ENCODE measurements at regions not wholly inside any gene's neighbourhood (a gene's known extent, or its start where the extent isn't known, plus 50 kb on each side); places are given as distances from the start of the nearest gene placed in this dataset.

DNA sequence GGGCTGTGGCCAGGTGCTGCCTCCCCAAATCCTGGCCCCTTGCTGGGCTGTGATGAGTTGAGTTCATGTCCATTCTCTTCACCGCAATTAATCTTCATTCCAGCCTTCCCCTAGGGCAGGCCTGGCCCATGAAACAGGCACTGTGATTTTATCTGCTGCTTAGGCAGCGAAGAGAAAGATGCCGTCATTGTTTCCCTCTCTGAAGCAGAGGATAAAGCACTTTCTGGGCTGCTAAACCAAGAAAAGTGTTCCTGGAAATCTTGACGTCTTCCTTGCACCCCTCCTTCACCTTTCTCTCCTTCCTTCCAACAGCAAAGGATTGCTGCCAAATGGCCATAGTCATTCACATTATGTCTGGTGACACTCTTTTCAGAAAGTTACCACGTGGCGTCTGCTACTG, 265.9 kb downstream of the ZEB1 start:
- DNase-seq (ENCODE audit: low read depth in 2 of 2, low spot score in 1 of 2), result no peak

DNA sequence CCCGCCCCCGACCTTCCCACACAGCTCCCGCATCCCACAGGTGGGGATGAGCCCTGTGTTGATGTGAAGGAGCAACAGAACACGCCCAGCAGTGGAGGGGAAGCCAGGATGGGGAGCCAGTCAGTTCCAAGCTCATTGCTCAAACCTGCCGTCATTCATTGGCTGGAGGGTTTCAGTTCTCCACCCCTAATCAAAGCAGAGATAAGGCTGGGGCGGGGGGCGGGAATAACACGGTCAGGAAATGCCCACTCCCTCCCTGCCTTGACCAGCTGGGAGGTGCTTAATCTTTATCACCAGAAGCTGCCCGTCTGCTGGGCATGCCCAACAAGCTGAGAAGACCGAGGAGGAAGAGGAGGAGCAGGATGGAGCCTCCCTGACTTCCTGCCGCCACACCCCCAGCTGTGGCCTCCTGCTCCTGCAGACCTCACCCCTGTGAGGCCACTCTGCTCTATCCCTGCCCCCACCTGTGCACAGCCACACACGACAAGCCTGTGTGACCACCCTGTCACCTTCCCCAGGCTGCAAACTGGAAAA, 265.1 kb downstream of the ZEB1 start:
- no peak for DNase-seq (ENCODE audit: low read depth in 2 of 2, low spot score in 1 of 2)

DNA sequence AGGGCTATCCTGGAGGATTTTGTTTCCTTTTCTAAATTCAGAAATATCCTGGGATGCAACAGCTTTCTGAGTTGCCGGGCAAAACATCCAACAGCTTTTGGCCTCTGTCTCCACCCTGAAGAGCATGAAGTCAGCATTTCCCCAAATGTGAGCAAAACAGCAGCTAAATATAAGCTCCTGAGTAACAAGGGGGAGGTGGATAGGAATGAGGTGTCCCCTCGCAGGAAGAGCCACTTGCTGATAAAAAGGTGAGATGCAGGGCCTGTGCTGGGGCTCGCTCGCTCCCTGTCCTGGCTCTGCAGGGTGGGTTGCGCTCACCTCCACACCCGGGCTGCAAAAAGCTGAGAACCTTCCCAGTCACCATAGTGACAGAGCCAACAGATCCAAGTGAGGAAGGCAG, 264.3 kb downstream of the ZEB1 start:
- no peak for DNase-seq (ENCODE audit: low read depth in 2 of 2, low spot score in 1 of 2)

DNA sequence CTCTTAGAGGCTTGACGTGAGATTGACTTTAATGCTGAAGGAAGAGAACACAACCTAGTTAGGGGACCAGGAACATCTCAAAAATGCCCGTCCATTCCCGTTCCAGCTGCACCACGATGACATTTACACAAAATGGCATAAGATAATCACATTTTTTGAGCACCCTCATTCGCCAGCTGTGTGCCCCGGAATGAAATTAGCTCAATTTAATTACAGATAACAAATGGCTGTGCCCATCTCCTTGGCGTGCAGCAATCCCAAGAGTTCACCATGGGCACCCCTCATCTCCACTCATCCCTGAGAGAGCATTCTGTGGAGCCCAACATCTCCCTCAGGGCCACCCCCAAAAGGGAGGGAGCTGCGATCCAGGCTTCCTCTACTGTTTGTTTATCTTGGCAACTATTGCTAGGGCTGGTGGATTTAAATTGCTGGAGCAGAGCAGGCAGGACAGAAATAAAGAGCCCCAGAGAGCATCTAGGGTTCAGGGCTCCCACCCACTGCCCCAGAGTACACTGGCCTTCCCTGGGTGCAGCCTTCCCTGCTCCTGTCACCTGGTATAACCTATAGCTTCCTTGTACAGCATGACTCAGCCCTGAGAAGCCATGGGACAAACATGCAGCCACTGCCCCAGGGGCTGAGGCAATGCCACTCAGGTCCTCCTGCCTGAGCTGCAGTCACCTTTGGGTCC, 263.5 kb downstream of the ZEB1 start:
- no peak for DNase-seq (ENCODE audit: low read depth in 2 of 2, low spot score in 1 of 2)

DNA sequence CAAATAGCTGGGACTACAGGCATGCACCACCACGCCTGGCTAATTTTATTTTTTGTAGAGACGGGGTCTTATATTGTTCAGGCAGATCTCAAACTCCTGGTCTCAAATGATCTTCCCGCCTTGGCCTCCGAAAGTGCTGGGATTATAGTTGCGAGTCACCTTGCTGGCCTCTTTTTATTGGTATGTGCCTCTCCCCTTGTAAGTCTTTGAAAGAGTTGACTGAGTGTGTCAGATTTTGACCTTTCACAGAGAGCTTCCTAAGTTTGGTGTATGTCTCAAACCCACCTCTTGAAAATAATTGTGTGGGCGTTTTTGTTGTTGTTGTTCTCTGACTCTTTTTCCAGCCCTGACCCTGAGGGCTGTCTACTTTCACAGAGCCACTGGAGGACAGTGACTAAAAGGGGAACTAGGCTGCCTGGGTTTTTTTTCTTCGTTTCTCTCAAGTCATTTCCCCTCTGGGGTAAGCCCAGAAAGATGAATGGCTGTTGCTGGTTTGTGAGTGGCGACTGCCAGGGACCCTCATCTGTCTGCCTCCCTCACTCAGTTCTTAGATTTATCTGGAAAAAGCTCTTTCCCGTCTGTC, 262.8 kb downstream of the ZEB1 start:
- DNase-seq (ENCODE audit: low read depth in 2 of 2, low spot score in 1 of 2), result no peak

DNA sequence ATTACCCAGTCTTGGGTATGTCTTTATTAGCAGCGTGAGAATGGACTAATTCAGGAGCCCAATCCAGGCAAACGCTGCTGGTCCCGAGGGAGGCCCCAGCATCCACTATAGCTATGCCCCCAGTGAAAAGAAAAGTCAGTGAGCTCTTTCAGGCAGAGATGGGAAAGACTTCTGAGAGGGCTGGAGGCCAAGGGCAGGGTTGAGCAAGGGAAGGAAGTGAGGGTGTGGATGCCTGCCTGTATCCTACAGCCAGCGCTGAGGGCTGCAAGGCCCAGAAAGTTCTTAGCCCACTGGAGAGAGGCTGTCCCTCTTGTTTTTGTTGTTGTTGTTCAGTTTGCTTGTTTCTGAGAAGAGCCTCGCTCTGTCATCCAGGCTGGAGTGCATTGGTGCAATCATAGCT, 261.6 kb downstream of the ZEB1 start:
- DNase-seq (ENCODE audit: low read depth in 2 of 2, low spot score in 1 of 2), result no peak

Data from stimulated activated CD8-positive, alpha-beta memory T cell treated with anti-CD3 and anti-CD28 coated beads, Interleukin-4, amount 100 ng/mL, for 1 hour (primary cell).